ENCODE measurements at regions not wholly inside any gene's neighbourhood (a gene's known extent, or its start where the extent isn't known, plus 50 kb on each side); places are given as distances from the start of the nearest gene placed in this dataset.

GRCh38 chr1:203926025-203926540 is 64.7 kb downstream of the SNRPE start:
- H3K4me3 ChIP-seq (replicated peaks in 1 of 3; ENCODE audit: insufficient read depth in 1 of 3, low read depth in 1 of 3, low read length in 3 of 3) = no peak overlapping the region
- H3K36me3 ChIP-seq (ENCODE audit: control insufficient read depth in 2 of 2, extremely low read depth in 1 of 2, insufficient read depth in 2 of 2, low read length in 2 of 2) = no peaks in the 10 kb centered on the region
- intact Hi-C loops (cut with micrococcal nuclease) (no loop called here), dilution Hi-C loops (cut with MboI; ENCODE audit: extremely low pct_ligation_motif_present, low sequenced_read_pairs) (no loop called here)
- H2AFZ ChIP-seq (ENCODE audit: low read depth, low read length) = no peak overlapping the region
- FAIRE-seq (no peak), DNase-seq (ENCODE audit: low read depth, low spot score) (no peak)
- no peak overlapping the region for H3K9ac ChIP-seq (replicated peaks; ENCODE audit: extremely low read depth, insufficient read depth, low read length)
- no peaks in the 10 kb centered on the region for H3K4me1 ChIP-seq (ENCODE audit: control insufficient read depth, extremely low read depth, insufficient read depth, low read length)
- H3K27me3 ChIP-seq (ENCODE audit: control insufficient read depth in 2 of 2, insufficient read depth in 2 of 2, low read length in 2 of 2) = no peaks in the 10 kb centered on the region
- no peak overlapping the region for H3K27ac ChIP-seq (ENCODE audit: insufficient read depth, low read depth, low read length)
- POLR2A ChIA-PET = no interaction called here
- H3K4me2 ChIP-seq (ENCODE audit: insufficient read depth, low read length) = no peak overlapping the region
- no peaks in the 10 kb centered on the region for H3K9me1 ChIP-seq (replicated peaks; ENCODE audit: control insufficient read depth, extremely low read depth, insufficient read depth, low read length)
- CTCF ChIA-PET = interaction anchor here (0.8 to 1.7 kb wide), 3 partner anchors 19 to 203 kb away, joined by 3 to 4 read pairs (median 4); no protein-coding TSS in a partner anchor
- no peaks in the 10 kb centered on the region for H3K79me2 ChIP-seq (ENCODE audit: control insufficient read depth, insufficient read depth, low read length)
- BruUV-seq (replicated peaks) = no TSS peak
- no peaks in the 10 kb centered on the region for H3K9me3 ChIP-seq (replicated peaks; ENCODE audit: control insufficient read depth, insufficient read depth, low read length)
- H4K20me1 ChIP-seq (replicated peaks; ENCODE audit: control insufficient read depth, extremely low read depth, insufficient read depth, low read length) = no peaks in the 10 kb centered on the region
- TF ChIP-seq MYC (IDR thresholded peaks at IDR 0.05; ENCODE audit: low read depth, low read length) (no peak), POLR2AphosphoS5 (IDR thresholded peaks at IDR 0.05; ENCODE audit: insufficient read depth, low read depth, low read length) (no peak), FOS (IDR thresholded peaks at IDR 0.05; ENCODE audit: borderline replicate concordance, insufficient read depth, low read length) (no peak), JUN (IDR thresholded peaks at IDR 0.05; ENCODE audit: borderline replicate concordance, insufficient read depth, insufficient read length, low read depth) (no peak), POLR2A (IDR thresholded peaks at IDR 0.05; ENCODE audit: low read depth, low read length) (no peak), EZH2 (IDR thresholded peaks at IDR 0.05; ENCODE audit: borderline replicate concordance, low read depth, low read length, severe bottlenecking) (no peak), GATA2 (IDR thresholded peaks at IDR 0.05; ENCODE audit: insufficient read depth, insufficient read length, low read depth, low read length) (no peak)
- TF ChIP-seq, protein P1, sequence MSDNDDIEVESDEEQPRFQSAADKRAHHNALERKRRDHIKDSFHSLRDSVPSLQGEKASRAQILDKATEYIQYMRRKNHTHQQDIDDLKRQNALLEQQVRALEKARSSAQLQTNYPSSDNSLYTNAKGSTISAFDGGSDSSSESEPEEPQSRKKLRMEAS (IDR thresholded peaks at IDR 0.05; ENCODE audit: insufficient read depth, insufficient read length) = no peak
- TF ChIP-seq, protein P2, sequence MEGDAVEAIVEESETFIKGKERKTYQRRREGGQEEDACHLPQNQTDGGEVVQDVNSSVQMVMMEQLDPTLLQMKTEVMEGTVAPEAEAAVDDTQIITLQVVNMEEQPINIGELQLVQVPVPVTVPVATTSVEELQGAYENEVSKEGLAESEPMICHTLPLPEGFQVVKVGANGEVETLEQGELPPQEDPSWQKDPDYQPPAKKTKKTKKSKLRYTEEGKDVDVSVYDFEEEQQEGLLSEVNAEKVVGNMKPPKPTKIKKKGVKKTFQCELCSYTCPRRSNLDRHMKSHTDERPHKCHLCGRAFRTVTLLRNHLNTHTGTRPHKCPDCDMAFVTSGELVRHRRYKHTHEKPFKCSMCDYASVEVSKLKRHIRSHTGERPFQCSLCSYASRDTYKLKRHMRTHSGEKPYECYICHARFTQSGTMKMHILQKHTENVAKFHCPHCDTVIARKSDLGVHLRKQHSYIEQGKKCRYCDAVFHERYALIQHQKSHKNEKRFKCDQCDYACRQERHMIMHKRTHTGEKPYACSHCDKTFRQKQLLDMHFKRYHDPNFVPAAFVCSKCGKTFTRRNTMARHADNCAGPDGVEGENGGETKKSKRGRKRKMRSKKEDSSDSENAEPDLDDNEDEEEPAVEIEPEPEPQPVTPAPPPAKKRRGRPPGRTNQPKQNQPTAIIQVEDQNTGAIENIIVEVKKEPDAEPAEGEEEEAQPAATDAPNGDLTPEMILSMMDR (IDR thresholded peaks at IDR 0.05; ENCODE audit: extremely low read depth in 1 of 2, insufficient read depth in 1 of 2, low read depth in 1 of 2, low read length in 2 of 2) = no peak
